GM18873 (cell line): ENCODE measurements at regions not wholly inside any gene's neighbourhood (a gene's known extent, or its start where the extent isn't known, plus 50 kb on each side); places are given as distances from the start of the nearest gene placed in this dataset.
"Not testable (repeated sequence)": the region's sequence is repeated elsewhere in the genome, so short reads cannot be mapped to it uniquely, and the experiment has no call there.

Experiments
- ATAC-seq: cut with Tn5 transposase; IDR thresholded peaks from one replicate; pipeline ENCODE4 v1.9.1; 2021; ENCODE audit warnings: mild to moderate bottlenecking, moderate library complexity, moderate number of reproducible peaks; ENCODE audit not compliant: unreplicated experiment, low FRiP score

DNA sequence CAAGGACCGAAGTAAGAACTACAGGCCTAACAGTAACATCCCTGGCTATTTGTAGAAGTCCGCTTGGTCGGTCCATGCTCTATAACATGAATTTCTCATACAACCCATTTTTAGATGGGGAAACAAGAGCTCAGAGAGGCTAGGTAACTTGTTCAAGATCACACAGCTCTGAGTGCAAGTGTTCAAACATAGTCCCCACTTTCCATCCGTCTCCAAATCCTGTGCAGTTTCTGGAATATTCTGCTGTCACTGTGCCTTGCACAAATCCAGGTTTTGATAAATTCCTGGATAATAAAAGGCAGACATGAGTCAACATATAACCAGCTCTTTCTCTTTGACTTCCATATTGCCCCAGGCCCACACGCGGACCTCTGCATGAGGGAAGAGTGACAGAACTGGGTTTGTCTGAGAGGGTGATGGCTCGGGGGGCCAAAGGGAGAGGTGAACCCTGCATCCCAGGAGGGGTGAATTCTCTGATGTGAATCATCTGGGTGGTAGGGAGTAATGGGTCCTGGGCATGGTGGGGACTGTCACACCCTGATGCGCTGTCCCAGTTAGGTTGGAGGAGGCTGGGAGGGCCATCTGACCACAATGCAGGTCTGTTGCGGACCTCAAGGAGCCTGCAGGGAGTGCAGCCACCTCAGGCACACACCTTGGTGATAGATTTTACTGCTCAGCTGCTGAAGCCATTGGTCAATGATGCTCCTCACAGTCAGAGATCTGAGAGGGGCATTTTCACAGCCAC is 162.2 kb downstream of the SMAD6 start:
- ATAC-seq, result no peak

DNA sequence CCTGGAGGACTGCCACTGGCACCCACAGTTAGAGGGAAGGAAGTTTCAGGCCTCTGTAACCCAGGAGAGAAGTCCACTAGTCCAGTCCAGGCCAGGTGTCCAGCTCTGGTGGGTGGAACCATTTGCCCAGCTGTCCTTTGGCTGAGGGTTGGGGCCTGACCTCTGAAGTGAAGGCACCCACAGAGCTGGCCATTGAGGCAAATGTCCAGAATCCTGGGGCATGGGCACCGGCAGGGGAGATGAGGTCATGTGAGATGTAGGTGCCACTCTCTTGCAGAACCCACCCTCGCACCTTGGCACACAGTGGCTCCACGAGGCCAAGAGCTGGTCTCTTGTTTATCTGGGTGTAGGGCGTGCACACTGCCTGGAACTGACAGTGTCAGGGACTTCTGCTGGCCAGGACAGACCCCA is 162.8 kb downstream of the SMAD6 start:
- no peak for ATAC-seq

DNA sequence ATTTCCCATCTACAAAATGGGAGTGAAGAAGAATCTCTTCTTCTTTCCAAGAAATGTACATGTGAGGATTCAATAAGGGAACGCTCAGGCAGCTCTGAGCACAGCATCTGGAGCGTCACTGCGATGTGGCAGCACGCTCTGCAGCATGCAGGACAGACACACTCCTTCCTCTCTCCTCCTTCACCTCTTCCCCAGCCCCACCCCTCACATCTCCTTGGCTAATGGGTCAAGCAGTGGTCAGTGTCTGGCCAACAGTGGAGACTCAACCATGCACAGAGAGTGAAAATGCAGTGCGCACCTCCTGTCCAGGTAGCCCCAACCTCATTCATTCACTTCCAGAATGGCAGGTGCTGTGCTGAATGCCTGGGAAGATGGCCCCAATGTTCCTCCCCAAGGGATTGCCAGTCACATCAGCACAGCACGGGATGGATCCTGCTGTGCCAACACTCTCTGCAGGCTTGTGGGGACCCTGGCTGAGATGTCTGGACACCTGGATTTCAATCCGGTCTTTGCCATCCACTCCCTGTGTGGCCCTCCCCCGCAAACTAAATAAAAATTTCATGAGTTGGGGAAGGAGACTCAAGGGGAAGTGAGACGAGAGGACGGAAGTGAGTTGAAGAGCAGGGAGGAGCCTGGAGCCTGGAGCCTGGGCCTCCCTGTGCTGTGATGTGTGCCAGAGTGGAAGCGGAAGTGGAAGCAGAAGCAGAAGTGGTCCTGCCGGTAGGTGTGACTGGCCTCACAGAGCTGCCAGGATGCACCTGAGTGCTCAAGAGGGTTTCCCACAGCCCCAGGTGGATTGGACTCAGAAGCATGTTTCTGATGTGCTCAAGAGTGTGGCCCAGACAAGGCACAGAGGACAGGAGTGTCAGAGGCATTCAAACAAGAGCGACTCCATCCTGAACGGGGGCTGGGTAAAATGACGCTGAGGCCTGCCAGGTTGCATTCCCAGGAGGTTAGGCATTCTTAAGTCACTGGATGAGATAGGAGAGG is 163.9 kb downstream of the SMAD6 start:
- ATAC-seq, result no peak

DNA sequence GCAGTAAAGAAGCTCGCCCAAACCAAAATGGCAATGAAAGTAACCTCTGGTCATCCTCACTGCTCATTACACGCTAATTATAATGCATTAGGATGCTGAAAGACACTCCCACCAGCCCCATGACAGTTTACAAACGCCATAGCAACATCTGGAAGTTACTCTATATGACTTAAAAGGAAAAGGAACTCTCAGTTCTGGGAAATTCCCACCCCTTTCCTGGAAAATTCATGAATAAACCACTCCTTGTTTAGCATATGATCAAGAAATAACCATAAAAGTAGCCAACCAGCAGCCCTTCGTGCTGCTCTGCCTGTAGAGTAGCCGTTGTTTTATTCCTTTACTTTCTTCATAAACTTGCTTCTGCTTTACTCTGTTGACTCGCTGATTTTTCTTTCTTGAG is 164.6 kb downstream of the SMAD6 start:
- ATAC-seq, result no peak

DNA sequence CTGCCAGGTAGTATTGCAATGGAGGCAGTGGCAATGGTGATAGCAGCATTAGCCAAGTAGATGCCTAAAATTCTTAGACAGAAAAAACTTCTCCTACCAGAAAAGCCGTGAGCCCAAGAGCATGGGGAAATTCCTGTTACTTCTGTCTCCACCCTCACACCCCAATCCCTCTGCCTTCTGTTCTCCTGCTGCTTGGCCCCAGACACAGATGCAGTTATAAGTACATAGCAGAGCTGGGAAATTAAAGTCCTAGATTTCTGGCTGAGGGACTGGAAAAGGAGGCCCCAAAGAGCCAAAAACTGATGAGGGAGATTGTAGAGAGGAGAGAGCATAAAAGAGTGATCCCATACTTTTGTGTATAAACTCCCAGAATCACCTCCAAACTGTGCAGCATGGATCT is 166.9 kb downstream of the SMAD6 start:
- no peak for ATAC-seq

DNA sequence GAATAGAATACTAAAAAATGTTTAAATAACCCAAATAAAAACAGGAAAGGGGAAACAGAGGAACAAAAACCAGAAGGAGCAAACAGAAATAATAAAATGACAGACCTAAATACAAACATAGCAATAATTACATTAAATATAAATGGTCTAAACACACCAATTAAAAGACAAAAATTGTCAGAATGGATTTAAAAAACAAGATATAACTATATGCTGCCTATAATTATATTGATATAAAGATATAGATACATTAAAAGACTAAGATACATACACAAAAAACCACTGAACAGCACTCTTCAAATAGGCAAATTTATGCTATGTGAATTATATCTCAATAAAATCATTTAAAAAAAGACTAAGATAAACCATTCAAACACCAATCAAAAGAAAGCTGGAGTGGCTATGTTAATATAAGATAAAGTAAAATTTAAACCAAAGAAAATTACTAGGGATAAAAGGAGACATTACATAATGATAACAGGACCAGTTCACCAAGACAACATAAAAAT is 168.9 kb downstream of the SMAD6 start:
- no peak for ATAC-seq

DNA sequence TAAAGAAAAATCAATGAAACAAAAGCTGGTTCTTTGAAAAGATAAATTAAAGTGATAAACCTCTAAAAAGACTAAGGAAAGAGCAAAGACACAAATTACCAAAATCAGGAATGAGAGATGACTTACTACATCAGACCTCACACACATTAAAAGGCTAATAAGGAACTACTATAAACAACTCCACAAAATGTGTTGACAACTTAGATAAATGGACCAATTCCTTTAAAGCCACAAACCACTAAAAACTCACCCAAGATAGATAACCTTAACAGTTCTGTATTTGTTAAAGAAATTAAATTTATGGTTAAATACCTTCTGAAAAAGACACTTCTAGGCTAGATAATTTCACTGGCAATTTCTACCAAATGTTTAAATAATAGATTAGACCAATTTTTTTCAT is 170.4 kb downstream of the SMAD6 start:
- ATAC-seq, result no peak

DNA sequence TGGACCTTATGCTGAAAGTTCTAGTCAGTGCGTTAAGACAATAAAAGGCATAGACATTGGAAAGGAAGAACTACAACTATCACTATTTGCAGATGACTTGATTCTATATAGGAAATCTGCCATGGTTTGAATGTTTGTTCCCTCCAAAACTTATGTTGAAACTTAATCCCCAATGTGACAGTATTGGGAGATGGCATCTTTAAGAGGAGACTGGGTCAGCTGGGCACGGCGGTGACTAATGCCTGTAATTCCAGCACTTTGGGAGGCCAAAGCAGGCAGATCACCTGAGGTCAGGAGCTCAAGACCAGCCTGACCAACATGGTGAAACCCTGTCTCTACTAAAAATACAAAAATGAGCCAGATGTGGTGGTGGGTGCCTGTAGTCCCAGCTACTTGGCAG is 171.3 kb downstream of the SMAD6 start:
- ATAC-seq, result not testable (repeated sequence)

DNA sequence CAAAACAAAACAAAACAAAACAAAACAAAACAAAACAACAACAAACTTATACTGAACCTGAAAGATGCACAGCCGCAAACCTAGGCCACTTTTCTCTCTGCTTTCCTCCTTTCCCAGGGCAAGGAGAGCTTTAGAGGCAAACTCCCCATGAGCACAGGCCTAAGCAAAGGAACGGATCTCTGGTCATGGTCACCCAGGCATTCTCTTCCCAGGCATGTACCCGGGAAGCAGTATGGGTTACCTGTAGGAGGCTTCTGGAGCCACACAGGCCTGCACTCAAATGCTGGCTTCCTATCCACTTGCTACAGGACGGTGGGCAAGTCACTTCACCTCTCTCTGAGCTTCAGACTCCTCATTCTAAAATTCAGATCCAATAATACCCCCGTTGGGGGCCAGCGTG is 171.8 kb downstream of the SMAD6 start:
- no peak for ATAC-seq

DNA sequence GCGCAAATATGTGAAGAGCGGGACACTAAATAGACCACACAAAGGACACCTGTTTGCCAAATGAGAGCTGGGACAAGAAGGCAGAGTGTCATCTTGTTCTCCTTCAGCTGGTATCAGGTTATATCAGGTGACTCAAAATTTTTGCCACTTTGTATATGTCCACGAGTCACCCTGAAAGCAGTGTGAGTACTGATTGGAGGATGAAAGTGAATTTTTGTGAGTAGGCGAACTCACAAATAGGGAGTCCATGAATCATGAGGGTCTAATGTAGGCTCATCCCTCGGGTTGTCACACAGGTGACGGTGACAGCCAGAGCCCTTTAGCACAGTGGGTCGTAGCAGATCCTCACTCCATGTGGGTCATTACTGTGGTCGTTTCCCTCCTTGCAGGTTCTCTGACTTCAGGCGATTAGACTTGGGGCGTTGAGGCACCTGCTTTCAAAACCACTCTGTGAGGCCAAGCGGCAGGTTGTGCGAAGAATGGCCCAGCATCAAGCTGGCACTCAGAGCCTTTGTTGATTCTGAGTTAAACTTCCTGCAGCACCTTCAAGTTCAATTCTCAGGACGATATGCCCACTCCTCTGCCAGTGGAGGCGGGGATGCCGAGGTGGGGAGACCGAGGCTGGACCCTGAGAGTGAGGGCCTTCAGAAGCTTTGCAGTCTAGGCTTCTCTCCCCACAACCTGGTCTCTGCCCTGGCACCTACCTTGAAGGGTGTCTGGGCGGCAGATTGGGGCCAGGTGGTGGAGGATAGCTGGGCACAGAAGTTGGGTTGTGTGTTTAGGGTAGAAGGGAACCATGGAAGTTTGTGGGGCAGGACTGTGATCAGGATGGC is 173.8 kb downstream of the SMAD6 start:
- no peak for ATAC-seq

DNA sequence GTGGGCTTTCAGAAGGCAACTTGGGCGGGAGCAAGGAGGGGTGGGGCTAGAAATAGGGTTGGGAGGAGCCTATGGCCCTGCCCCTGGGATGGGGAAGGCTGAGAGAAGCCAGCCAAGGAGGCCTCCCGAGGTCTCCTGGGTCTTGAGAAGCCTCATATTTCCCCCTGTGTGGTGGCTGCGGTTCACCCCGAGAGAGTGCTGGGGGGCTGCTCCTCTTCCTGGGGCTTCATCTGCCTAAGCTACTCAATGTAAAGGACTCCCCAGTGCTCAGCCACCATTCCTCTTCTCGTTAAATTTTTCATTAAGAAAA is 174.3 kb downstream of the SMAD6 start:
- no peak for ATAC-seq

DNA sequence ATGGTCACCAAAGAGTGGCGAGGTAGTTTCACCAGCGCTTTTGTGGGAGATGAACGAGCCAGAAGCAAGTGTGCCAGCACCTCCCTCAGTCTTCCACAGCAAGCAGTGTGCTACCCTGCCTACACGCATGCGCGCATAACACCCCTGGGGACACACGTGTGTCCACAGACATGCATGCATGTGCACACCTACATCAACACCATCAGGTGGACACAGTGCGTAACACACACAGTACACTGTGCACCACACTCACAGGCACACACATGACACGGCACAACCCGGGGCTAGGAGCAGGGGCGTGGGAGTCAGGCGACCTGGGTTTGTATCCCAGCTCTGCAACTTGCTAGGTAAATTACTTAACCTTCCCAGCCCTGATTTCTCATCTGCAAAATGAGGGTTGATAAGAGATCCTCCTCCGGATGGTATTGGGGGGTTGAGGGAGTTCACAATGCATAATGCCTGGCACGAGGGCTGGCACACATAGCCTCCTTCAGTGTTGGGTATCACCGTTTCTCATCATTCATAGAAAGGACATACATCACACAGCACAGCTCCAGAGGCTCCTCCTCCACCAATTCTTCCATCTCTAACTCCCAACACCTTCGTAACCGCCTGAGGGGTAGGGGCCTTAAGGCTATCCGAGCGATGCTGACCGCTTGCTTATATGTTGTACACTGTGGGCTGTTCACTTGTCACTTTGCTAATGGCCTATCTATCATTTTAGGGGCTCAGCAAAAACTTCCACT is 174.9 kb downstream of the SMAD6 start:
- no peak for ATAC-seq

DNA sequence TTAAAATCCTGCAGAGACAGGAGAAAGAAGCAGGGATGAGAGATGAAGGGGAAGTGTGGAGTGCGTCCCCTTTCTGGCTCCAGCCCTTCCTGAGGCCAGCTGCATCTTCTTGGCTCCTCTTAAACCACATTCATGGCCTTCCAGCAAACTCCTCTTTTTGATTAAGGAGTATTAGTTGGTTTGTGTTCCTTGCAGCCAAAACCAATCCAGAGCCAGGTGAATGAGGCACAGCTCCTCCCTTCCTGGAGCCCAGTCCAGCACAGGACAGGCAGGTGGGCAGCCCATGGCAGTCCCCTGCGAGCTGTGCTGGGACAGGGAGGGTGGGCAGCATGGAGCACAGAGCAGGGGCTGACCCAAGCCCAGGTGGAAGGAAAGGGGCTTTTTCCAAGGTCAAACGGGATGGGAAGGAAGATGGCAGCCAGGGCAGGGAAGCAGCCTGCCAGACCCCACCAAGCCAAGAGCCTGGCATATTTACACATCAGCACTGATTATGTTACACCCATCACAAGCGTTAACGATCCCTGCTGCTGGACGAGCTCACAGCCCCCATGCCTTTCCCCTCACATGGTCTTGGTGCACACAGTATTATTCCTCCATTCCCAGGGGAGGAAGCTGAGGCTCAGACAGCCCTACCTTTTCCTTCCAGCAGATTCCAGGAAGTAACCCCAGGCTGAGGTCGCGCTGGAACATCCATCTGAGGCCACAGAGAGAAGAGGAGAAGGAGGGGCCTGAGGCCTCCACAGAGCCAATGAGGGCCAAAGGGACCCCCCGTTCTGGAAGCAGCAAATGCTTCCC is 175.6 kb downstream of the SMAD6 start:
- no peak for ATAC-seq

DNA sequence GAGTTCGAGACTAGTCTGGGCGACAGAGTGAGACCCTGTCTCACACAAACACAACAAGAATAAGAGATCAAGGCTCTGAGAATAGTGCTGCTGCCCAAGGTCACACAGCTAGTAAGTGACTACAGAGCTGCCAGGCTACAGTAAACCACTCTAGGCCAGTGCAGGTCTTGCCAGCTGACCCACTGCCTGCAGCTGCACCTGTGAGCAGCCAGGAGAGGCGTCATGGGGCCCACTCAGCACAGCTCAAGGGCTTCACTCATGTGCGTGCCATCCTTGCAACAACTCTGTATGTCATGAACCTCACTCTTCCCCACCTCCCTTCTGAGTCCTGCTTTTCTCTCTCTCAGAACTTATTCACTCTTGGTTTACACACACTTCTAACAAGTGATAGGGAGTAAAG is 176.7 kb downstream of the SMAD6 start:
- ATAC-seq, result no peak

DNA sequence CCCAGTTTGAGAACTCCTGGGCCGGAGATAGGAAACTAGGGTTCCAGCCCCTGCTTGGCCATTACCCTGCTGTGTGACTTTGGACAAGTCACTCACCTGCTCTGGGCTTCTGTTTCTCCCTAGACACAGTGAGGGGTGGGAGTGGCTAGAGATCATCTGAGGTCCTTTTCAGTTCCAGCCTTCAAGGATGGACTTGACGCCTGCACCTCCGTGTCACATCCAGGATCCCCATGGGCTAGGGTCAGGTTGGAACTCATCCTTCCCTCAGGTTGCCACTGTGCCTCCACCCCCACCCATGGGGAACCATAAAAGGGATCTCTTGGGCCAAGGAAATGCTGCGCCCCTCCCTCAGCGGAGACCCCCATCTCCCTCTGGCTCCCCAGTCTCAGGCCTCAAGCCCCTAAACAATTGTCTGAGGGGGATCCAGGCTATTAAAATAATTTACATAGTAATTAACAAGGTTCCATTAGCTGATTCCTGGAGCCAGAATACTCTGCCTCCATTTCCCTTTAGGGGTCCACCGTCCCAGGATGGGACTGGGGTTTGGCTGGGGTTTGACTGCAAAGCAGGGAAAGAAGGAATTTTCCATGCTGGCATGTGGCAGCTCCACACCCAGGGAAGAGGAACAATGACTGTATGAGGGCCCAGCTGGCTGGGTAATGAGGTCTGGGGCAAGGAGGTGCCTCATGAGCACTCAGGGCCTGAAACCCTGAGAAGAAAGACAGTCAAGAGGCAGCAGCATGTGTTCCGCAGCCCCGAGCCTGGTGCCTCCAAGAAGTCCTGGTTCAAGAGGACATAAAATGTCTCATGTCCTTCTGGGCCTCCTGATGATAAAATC is 177.7 kb downstream of the SMAD6 start:
- ATAC-seq, result no peak

DNA sequence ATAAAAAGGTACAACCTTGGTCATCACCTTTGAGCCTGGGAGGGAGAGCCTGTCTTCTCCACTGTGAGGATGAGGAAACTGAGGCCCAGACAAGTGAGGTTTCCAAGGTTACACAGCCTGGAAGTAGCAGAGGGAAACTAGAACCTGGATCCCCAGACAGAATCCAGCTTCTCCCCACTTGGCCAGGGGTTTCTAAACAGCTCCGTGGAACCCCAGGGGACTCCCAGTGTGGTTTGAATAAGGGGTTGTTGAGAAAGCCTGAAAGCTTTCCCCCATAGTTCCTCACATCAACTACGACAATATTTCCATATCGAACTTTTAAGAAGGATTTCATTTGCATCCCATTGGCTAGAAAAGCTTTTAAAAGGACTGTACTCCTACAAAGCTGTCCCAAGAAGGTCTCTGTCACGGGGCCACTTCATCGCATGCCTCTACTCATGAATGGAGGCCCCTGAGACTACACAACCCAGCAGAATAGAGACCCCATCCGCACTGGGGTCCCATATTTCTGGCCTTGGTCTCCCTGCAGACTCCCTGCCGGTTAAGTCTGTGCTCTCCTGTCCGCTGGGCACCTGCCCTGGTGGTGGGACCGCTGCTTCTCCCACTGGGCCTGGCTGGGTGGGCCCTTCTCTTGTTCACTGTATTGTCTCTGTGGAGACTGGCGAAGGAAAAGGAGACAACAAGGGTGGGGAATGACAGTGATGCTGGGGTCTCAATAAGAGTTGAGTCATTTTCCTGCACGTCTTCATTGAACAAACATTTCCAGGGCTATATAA is 178.5 kb downstream of the SMAD6 start:
- ATAC-seq, result no peak

DNA sequence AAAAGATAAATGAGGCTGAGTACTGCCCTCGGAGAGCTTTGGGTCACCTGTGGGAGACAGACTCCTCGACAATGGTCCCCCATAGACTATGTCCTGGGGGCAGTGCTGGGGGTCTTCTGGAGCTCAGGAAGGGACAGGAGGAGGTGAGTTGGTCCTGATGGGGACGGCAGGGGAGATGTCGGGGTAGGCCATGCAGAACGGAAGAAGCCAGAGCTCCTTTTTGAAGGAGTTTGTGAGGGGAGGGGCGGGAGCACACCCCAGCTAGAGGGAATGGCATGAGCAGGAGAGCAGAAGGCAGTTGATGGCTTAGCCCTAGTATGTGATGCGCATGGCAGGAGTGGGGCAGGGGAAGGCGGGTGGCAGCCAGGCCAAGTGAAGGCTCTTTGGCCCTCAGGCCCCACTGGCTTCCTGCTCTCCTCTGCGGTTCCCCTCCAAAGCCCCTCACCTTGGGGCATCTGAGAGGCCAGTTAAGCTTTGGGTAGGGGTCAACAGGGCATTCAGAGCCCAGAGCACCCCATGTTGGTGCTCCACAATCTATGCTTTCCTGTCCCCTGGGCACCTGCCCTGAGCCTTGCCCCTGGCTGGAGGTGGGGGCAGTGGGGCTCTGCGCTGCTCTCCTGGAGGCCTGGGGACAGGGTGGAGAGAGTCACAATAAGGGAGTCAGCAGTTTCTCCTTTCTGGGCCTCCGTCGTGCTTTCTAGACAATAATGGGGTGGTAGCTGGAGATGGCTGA is 179.3 kb downstream of the SMAD6 start:
- no peak for ATAC-seq
